ENCODE measurements at regions not wholly inside any gene's neighbourhood (a gene's known extent, or its start where the extent isn't known, plus 50 kb on each side); places are given as distances from the start of the nearest gene placed in this dataset.

- TF ChIP-seq POLR2A (IDR thresholded peaks at IDR 0.05; ENCODE audit: low read length), result no peak
- no peak for TF ChIP-seq GATA1 (IDR thresholded peaks at IDR 0.05; ENCODE audit: low read depth, low read length)
Measured at GRCh38 chr6:115601509-115601908, 459.2 kb downstream of the FRK start.
